Vagina (tissue), 2 donors: ENCODE measurements at regions not wholly inside any gene's neighbourhood (a gene's known extent, or its start where the extent isn't known, plus 50 kb on each side); places are given as distances from the start of the nearest gene placed in this dataset.

Source experiments
- DNase-seq, 2 donors: peaks; one replicate each; pipeline ENCODE4 v3.0.0-alpha.2; 2017; ENCODE audit errors: extremely low spot score in 2 of 2
- H3K27ac ChIP-seq: fragments of 200-600 bp; sonication (generic); one replicate; pipeline ENCODE4 v1.5.1; 2019
- H3K27me3 ChIP-seq: fragments of 200-600 bp; sonication (generic); one replicate; pipeline ENCODE4 v1.5.1; 2019
- H3K36me3 ChIP-seq, 2 donors: fragments of 200-600 bp; sonication (generic); one replicate each; pipeline ENCODE4 v1.5.1; 2017 to 2019
- H3K4me1 ChIP-seq: fragments of 200-600 bp; sonication (generic); one replicate; pipeline ENCODE4 v1.5.1; 2019
- H3K4me3 ChIP-seq, 2 donors: fragments of 200-600 bp; sonication (generic); 1 replicate in 1 of 2; 2 replicates in 1 of 2; pipeline ENCODE4 v1.5.1; 2016 to 2019
- H3K9me3 ChIP-seq: fragments of 200-600 bp; sonication (generic); one replicate; pipeline ENCODE4 v1.5.1; 2019
- CTCF ChIP-seq, 3 experiments: fragments of 450-650 bp in 2 of 3; fragments of 200-600 bp in 1 of 3; sonication (generic) in 1 of 3; IDR thresholded peaks; one replicate each; pipeline ENCODE4 v1.5.1; 2017 to 2019; ENCODE audit warnings: antibody characterized with exemption in 3 of 3, mild to moderate bottlenecking in 2 of 3, moderate library complexity in 2 of 3
- POLR2A ChIP-seq, 2 donors: fragments of 450-650 bp; IDR thresholded peaks; one replicate each; pipeline ENCODE4 v1.6.1; 2017; ENCODE audit warnings: antibody characterized with exemption in 2 of 2, mild to moderate bottlenecking in 2 of 2, moderate library complexity in 2 of 2
- POLR2AphosphoS5 ChIP-seq, 2 donors: sonication (generic); formaldehyde crosslinking; IDR thresholded peaks; one replicate each; pipeline ENCODE4 v1.9.0; 2017; ENCODE audit warnings: antibody characterized with exemption in 2 of 2, mild to moderate bottlenecking in 2 of 2, low read depth in 1 of 2; ENCODE audit not compliant: insufficient read depth in 1 of 2
- intact Hi-C: fragments of 100-400 bp; cut with DNase I; formaldehyde crosslinking; loops from one replicate; pipeline ENCODE4 v1.15.1; 2023

- intact Hi-C loops = no loop called here
- no peaks in the 10 kb centered on the region for H3K36me3 ChIP-seq
- H3K4me1 ChIP-seq = no peaks in the 10 kb centered on the region
- H3K27ac ChIP-seq = no peak overlapping the region
- no peak overlapping the region for H3K4me3 ChIP-seq
- no peaks in the 10 kb centered on the region for H3K27me3 ChIP-seq
- no peak for TF ChIP-seq CTCF (IDR thresholded peaks at IDR 0.05)
- no peaks in the 10 kb centered on the region for H3K9me3 ChIP-seq
- DNase-seq = no peak
Measured at GRCh38 chr3:10600296-10600714, 94.9 kb upstream of the ATP2B2 start.

- TF ChIP-seq POLR2A (IDR thresholded peaks at IDR 0.05) (no peak), POLR2AphosphoS5 (IDR thresholded peaks at IDR 0.05; ENCODE audit: insufficient read depth in 1 of 2, low read depth in 1 of 2) (no peak), CTCF (IDR thresholded peaks at IDR 0.05) (no peak)
- no peak for DNase-seq
- Histone ChIP-seq H3K4me1 (no peaks in the 10 kb centered on the region), H3K36me3 (no peaks in the 10 kb centered on the region), H3K4me3 (no peak overlapping the region), H3K9me3 (no peaks in the 10 kb centered on the region), H3K27ac (no peak overlapping the region), H3K27me3 (no peaks in the 10 kb centered on the region)
- intact Hi-C loops = no loop called here
Measured at GRCh38 chr3:10600726-10601125, 95.3 kb upstream of the ATP2B2 start.

GRCh38 chr3:10601151-10601856, 95.9 kb upstream of the ATP2B2 start:
- TF ChIP-seq CTCF (IDR thresholded peaks at IDR 0.05) = no peak
- no peak for TF ChIP-seq POLR2AphosphoS5 (IDR thresholded peaks at IDR 0.05; ENCODE audit: insufficient read depth in 1 of 2, low read depth in 1 of 2)
- no peak for TF ChIP-seq POLR2A (IDR thresholded peaks at IDR 0.05)
- H3K27me3 ChIP-seq = no peaks in the 10 kb centered on the region
- no peaks in the 10 kb centered on the region for H3K36me3 ChIP-seq
- intact Hi-C loops = no loop called here
- H3K27ac ChIP-seq = no peak overlapping the region
- no peaks in the 10 kb centered on the region for H3K4me1 ChIP-seq
- DNase-seq = no peak
- H3K4me3 ChIP-seq = no peak overlapping the region
- no peaks in the 10 kb centered on the region for H3K9me3 ChIP-seq

- TF ChIP-seq POLR2A (IDR thresholded peaks at IDR 0.05) (no peak), POLR2AphosphoS5 (IDR thresholded peaks at IDR 0.05; ENCODE audit: insufficient read depth in 1 of 2, low read depth in 1 of 2) (no peak), CTCF (IDR thresholded peaks at IDR 0.05) (no peak)
- no peaks in the 10 kb centered on the region for H3K4me1 ChIP-seq
- no peaks in the 10 kb centered on the region for H3K27me3 ChIP-seq
- H3K27ac ChIP-seq = no peak overlapping the region
- H3K36me3 ChIP-seq = no peaks in the 10 kb centered on the region
- no peaks in the 10 kb centered on the region for H3K9me3 ChIP-seq
- no peak overlapping the region for H3K4me3 ChIP-seq
- DNase-seq = no peak
- intact Hi-C loops = no loop called here
Measured at GRCh38 chr3:10601857-10602230, 96.5 kb upstream of the ATP2B2 start.

GRCh38 chr3:10602271-10602670, 96.9 kb upstream of the ATP2B2 start:
- intact Hi-C loops = no loop called here
- H3K27ac ChIP-seq = no peak overlapping the region
- no peaks in the 10 kb centered on the region for H3K36me3 ChIP-seq
- H3K9me3 ChIP-seq = no peaks in the 10 kb centered on the region
- no peaks in the 10 kb centered on the region for H3K27me3 ChIP-seq
- TF ChIP-seq POLR2AphosphoS5 (IDR thresholded peaks at IDR 0.05; ENCODE audit: insufficient read depth in 1 of 2, low read depth in 1 of 2) (no peak), CTCF (IDR thresholded peaks at IDR 0.05) (no peak), POLR2A (IDR thresholded peaks at IDR 0.05) (no peak)
- H3K4me3 ChIP-seq = no peak overlapping the region
- no peaks in the 10 kb centered on the region for H3K4me1 ChIP-seq
- DNase-seq = no peak
